OCI-LY3 (cell line): ENCODE measurements at regions not wholly inside any gene's neighbourhood (a gene's known extent, or its start where the extent isn't known, plus 50 kb on each side); places are given as distances from the start of the nearest gene placed in this dataset.

Source experiments
- H2AFZ ChIP-seq: fragments of 200-600, 300-600 bp; shearing (Covaris generic); 2 replicates; pipeline ENCODE4 v1.6.0; 2014; ENCODE audit warnings: antibody characterized with exemption, low read depth, low read length
- H3K27ac ChIP-seq: fragments of 200-600, 300-600 bp; sonication (generic); 2 replicates; pipeline ENCODE4 v1.5.1; 2014; ENCODE audit warnings: mild to moderate bottlenecking, low read length, moderate library complexity, mixed read lengths
- H3K27me3 ChIP-seq: fragments of 200-600, 300-600 bp; sonication (generic); 2 replicates; pipeline ENCODE4 v1.6.1; 2014; ENCODE audit warnings: low read depth, low read length, mixed read lengths
- H3K36me3 ChIP-seq: fragments of 200-600, 300-600 bp; sonication (generic); replicated peaks from 2 replicates; pipeline ENCODE3; 2014; ENCODE audit warnings: low read depth, low read length, mixed read lengths
- H3K4me1 ChIP-seq: fragments of 300-600, 200-600 bp; sonication (generic); 2 replicates; pipeline ENCODE4 v1.6.1; 2014; ENCODE audit warnings: low read length, mixed read lengths
- H3K4me2 ChIP-seq: fragments of 200-600, 300-600 bp; sonication (generic); 2 replicates; pipeline ENCODE4 v1.6.1; 2014; ENCODE audit warnings: low read length, mixed read lengths
- H3K4me3 ChIP-seq: fragments of 300-600, 200-600 bp; sonication (generic); 2 replicates; pipeline ENCODE4 v1.5.1; 2014; ENCODE audit warnings: antibody characterized with exemption, mild to moderate bottlenecking, low read length, moderate library complexity
- H3K79me2 ChIP-seq: fragments of 300-600, 200-600 bp; shearing (Covaris generic); 2 replicates; pipeline ENCODE4 v1.6.1; 2014; ENCODE audit warnings: mild to moderate bottlenecking, low read length, mixed read lengths
- H3K9ac ChIP-seq: fragments of 300-600, 200-600 bp; shearing (Covaris generic); 2 replicates; pipeline ENCODE4 v1.6.0; 2014; ENCODE audit warnings: mild to moderate bottlenecking, low read length, moderate library complexity
- H3K9me3 ChIP-seq: fragments of 200-600, 300-600 bp; shearing (Covaris generic); 2 replicates; pipeline ENCODE4 v1.6.1; 2014; ENCODE audit warnings: low read length, mixed read lengths; ENCODE audit not compliant: insufficient read depth
- H4K20me1 ChIP-seq: fragments of 200-600, 300-600 bp; sonication (generic); 2 replicates; pipeline ENCODE4 v1.6.1; 2016; ENCODE audit warnings: low read length, mixed read lengths; ENCODE audit not compliant: insufficient read depth
- EZH2phosphoT487 ChIP-seq: fragments of 200-600 bp; shearing (Covaris generic); IDR thresholded peaks from 2 replicates; pipeline ENCODE4 v1.6.1; 2018; ENCODE audit warnings: antibody characterized with exemption, mixed run types, low read depth
- TF ChIP-seq, protein P1 (sequence below): fragments of 200-600, 300-600 bp; sonication (generic); IDR thresholded peaks from 2 replicates; pipeline ENCODE4 v1.5.1; 2014; ENCODE audit warnings: antibody characterized with exemption, low read length, low read depth

DNA sequence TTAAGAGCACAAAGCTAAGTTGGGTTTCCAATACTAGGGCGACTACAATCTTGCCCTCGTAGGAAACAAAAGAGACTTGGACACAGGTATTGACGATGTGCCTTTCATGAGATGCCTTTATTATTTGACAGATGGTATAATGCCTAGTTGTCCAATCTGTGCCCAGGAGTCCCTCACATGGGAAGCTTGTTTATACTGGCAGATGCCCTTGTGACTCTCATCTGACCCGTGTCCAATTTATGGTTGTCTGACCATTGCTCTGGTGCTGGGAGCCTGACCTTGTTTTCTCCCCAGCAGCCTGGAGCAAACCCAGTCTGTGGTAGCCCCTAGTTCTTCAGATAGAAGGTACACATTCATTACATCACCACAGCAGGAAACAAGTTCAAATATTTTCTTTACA lies 511.7 kb downstream of the AGTPBP1 start:
- no peaks in the 10 kb centered on the region for H3K4me1 ChIP-seq
- no peaks in the 10 kb centered on the region for H3K79me2 ChIP-seq
- no peaks in the 10 kb centered on the region for H4K20me1 ChIP-seq
- H3K9ac ChIP-seq, result no peak overlapping the region
- no peaks in the 10 kb centered on the region for H3K36me3 ChIP-seq
- H3K27me3 ChIP-seq, result peaks cover 13% of the 10 kb centered on the region; the same call in 1 of the 2 replicates
- H3K4me3 ChIP-seq, result no peak overlapping the region
- no peak overlapping the region for H3K27ac ChIP-seq
- H3K9me3 ChIP-seq, result no peaks in the 10 kb centered on the region
- no peak for TF ChIP-seq EZH2phosphoT487
- TF ChIP-seq, protein P1, sequence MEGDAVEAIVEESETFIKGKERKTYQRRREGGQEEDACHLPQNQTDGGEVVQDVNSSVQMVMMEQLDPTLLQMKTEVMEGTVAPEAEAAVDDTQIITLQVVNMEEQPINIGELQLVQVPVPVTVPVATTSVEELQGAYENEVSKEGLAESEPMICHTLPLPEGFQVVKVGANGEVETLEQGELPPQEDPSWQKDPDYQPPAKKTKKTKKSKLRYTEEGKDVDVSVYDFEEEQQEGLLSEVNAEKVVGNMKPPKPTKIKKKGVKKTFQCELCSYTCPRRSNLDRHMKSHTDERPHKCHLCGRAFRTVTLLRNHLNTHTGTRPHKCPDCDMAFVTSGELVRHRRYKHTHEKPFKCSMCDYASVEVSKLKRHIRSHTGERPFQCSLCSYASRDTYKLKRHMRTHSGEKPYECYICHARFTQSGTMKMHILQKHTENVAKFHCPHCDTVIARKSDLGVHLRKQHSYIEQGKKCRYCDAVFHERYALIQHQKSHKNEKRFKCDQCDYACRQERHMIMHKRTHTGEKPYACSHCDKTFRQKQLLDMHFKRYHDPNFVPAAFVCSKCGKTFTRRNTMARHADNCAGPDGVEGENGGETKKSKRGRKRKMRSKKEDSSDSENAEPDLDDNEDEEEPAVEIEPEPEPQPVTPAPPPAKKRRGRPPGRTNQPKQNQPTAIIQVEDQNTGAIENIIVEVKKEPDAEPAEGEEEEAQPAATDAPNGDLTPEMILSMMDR, result no peak
- no peak overlapping the region for H3K4me2 ChIP-seq
- H2AFZ ChIP-seq, result no peak overlapping the region

DNA sequence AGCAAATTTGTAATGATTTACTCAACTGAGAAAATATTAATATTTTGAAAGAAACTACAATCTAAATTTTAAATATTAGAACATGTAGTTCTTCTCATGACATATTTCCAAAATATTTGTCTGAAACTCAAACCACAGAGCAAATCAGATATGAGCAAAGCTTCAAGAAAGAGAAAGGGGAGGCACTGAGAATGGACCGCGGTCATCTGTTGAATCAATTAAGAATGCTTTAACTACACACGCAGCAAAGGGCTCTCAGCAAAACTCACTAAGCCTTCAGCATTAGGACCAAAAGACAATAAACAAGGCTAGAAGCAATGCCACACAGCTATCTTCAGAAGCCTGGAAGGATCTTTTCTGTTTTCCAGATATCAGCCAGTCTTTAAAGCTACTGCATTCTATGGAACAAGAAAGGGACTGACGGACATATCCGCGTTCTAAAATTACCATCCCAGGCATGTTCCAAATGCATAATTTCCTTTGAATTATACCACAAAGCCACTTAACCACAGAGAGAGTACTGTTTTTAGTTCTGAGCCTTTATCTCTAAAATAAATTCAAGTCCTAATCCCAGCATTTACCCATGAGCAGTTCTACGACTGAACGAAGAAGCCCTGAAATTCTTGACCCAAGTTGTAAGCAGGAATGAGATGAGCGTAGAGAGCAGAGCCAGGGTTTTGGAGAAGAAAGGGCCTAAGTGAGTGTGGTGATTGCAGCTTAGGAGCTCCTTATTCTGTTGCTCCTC lies 513.5 kb downstream of the AGTPBP1 start:
- Histone ChIP-seq H3K9me3 (no peaks in the 10 kb centered on the region), H3K4me1 (no peaks in the 10 kb centered on the region), H3K27me3 (peaks cover 13% of the 10 kb centered on the region; the same call in 1 of the 2 replicates), H3K9ac (no peak overlapping the region), H3K4me3 (no peak overlapping the region), H3K36me3 (no peaks in the 10 kb centered on the region), H3K79me2 (no peaks in the 10 kb centered on the region), H3K4me2 (no peak overlapping the region), H2AFZ (no peak overlapping the region), H4K20me1 (no peaks in the 10 kb centered on the region), H3K27ac (no peak overlapping the region)
- TF ChIP-seq EZH2phosphoT487, result no peak
- TF ChIP-seq, protein P1, result no peak

DNA sequence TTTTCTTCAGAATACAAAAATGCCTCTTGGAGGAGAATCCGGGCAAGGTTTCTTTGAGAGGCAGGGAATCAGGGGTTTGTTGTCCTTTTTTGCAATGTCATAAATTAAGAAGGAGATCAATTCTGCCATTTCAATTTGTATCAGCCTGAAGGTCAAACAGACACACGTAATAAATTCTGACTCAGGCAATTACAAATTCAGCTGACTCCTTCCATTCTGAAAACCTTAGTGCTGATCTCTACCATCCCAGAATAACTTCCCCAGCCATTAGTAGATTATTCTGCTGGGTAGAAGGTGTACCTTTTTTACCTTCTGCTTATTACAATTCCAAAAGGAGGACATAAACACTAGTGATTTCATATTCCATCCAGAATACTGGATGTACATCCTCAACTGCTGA lies 516.6 kb downstream of the AGTPBP1 start:
- no peak overlapping the region for H2AFZ ChIP-seq
- TF ChIP-seq, protein P1, result no peak
- TF ChIP-seq EZH2phosphoT487, result no peak
- H3K36me3 ChIP-seq, result no peaks in the 10 kb centered on the region
- no peaks in the 10 kb centered on the region for H3K9me3 ChIP-seq
- no peak overlapping the region for H3K4me2 ChIP-seq
- H3K9ac ChIP-seq, result no peak overlapping the region
- H3K27me3 ChIP-seq, result peaks cover 11% of the 10 kb centered on the region; the same call in 1 of the 2 replicates
- H4K20me1 ChIP-seq, result no peaks in the 10 kb centered on the region
- no peak overlapping the region for H3K27ac ChIP-seq
- H3K4me1 ChIP-seq, result no peaks in the 10 kb centered on the region
- no peaks in the 10 kb centered on the region for H3K79me2 ChIP-seq
- H3K4me3 ChIP-seq, result no peak overlapping the region

DNA sequence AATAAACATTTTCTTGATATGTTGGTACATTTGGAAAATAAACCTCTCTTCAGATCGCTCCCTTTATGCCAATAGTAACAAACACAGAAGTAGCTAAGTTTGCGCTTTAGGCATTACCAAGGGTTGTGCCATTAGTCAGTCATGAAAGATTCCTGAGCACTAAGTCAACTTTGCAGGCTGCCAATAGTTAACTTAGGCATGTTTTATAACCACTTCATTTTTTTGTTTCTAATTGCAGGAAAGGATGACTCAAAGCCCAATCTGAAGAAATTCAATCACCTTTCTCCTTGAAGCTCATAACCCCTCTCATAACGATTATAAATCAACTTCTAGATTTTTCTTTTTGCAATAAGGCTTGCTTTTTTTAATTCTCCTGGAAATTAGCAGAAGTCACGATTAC lies 517.0 kb downstream of the AGTPBP1 start:
- Histone ChIP-seq H3K9me3 (no peaks in the 10 kb centered on the region), H3K27ac (no peak overlapping the region), H4K20me1 (no peaks in the 10 kb centered on the region), H3K36me3 (no peaks in the 10 kb centered on the region), H2AFZ (no peak overlapping the region), H3K4me3 (no peak overlapping the region), H3K4me2 (no peak overlapping the region), H3K4me1 (no peaks in the 10 kb centered on the region), H3K9ac (no peak overlapping the region), H3K27me3 (peaks cover 7% of the 10 kb centered on the region; the same call in 1 of the 2 replicates), H3K79me2 (no peaks in the 10 kb centered on the region)
- no peak for TF ChIP-seq EZH2phosphoT487
- TF ChIP-seq, protein P1, result no peak
